Gastrocnemius medialis (tissue), 4 donors: ENCODE measurements at regions not wholly inside any gene's neighbourhood (a gene's known extent, or its start where the extent isn't known, plus 50 kb on each side); places are given as distances from the start of the nearest gene placed in this dataset.

ENCODE experiments used
- CTCF ChIP-seq, 5 experiments: fragments of 450-650 bp in 3 of 5; fragments of 200-600 bp in 2 of 5; sonication (generic) in 2 of 5; IDR thresholded peaks in 4 of 5; conservative IDR thresholded peaks in 1 of 5; 1 replicate in 4 of 5; 2 replicates in 1 of 5; pipeline ENCODE4 v1.5.1; 2016 to 2019; ENCODE audit warnings: antibody characterized with exemption in 5 of 5, mild to moderate bottlenecking in 3 of 5, moderate library complexity in 3 of 5
- POLR2A ChIP-seq, 2 donors: fragments of 450-650 bp; IDR thresholded peaks; one replicate each; pipeline ENCODE4 v1.6.1; 2017; ENCODE audit warnings: antibody characterized with exemption in 2 of 2, mild to moderate bottlenecking in 2 of 2, moderate library complexity in 2 of 2

GRCh38 chr17:62895320-62896301 is 70.4 kb upstream of the TANC2 start:
- TF ChIP-seq CTCF (IDR thresholded peaks at IDR 0.05 in 4 of 5, conservative IDR thresholded peaks at IDR 0.05 in 1 of 5) (no peak), POLR2A (IDR thresholded peaks at IDR 0.05) (no peak)
